ENCODE measurements at regions not wholly inside any gene's neighbourhood (a gene's known extent, or its start where the extent isn't known, plus 50 kb on each side); places are given as distances from the start of the nearest gene placed in this dataset.

DNA sequence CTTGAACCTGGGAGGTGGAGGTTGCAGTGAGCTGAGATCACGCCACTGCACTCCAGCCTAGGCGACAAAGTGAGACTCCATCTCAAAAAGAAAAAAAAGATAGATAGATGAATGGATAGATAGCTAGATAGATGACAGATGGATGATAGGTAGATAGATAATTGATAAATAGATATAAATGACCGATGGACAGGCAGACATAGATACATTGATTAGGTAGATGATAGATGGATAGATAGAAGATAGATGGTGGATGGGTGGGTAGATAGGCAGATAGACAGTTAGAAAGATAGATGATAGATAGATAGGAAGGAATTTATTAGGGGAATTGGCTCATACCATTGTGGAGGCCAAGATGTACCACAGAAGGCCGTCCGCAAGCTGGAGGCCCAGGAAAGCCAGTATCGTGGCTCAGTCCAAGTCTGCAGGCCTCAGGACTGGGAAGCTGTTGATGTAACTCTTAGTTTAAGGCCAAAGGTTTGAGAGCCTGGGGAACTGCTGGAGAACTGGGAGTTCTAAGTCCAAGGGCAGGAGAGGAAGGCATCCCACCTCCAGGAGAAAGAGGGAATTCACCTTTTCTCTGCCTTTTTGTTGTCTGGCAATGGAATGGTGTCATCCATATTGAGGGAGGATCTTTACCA lies 156.1 kb downstream of the SEC14L1 start:
- TF ChIP-seq, protein P1, sequence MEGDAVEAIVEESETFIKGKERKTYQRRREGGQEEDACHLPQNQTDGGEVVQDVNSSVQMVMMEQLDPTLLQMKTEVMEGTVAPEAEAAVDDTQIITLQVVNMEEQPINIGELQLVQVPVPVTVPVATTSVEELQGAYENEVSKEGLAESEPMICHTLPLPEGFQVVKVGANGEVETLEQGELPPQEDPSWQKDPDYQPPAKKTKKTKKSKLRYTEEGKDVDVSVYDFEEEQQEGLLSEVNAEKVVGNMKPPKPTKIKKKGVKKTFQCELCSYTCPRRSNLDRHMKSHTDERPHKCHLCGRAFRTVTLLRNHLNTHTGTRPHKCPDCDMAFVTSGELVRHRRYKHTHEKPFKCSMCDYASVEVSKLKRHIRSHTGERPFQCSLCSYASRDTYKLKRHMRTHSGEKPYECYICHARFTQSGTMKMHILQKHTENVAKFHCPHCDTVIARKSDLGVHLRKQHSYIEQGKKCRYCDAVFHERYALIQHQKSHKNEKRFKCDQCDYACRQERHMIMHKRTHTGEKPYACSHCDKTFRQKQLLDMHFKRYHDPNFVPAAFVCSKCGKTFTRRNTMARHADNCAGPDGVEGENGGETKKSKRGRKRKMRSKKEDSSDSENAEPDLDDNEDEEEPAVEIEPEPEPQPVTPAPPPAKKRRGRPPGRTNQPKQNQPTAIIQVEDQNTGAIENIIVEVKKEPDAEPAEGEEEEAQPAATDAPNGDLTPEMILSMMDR (IDR thresholded peaks at IDR 0.05), result no peak
- TF ChIP-seq POLR2A (IDR thresholded peaks at IDR 0.05; ENCODE audit: low read depth) (no peak), EP300 (IDR thresholded peaks at IDR 0.05) (no peak), POLR2AphosphoS5 (IDR thresholded peaks at IDR 0.05) (no peak)
